GM12878 (cell line): ENCODE measurements at regions not wholly inside any gene's neighbourhood (a gene's known extent, or its start where the extent isn't known, plus 50 kb on each side); places are given as distances from the start of the nearest gene placed in this dataset.

Experiments
- ATF2 ChIP-seq: IDR thresholded peaks from 2 replicates; pipeline ENCODE4 v1.6.1; 2012; ENCODE audit warnings: low read length, inconsistent platforms
- ATF3 ChIP-seq: IDR thresholded peaks from 2 replicates; pipeline ENCODE4 v1.6.1; 2011; ENCODE audit warnings: low read depth, mild to moderate bottlenecking, low read length, moderate library complexity, borderline replicate concordance; ENCODE audit errors: extremely low read depth
- CBX3 ChIP-seq: fragments of 200-600 bp; sonication (generic); IDR thresholded peaks from 2 replicates; pipeline ENCODE4 v1.6.1; 2016; ENCODE audit warnings: low read depth, borderline replicate concordance
- CHD1 ChIP-seq: IDR thresholded peaks from 2 replicates; pipeline ENCODE4 v1.6.1; 2012; ENCODE audit warnings: low read depth, low read length, improper control_type of control experiment
- DPF2 ChIP-seq: fragments of 450-650 bp; IDR thresholded peaks from 2 replicates; pipeline ENCODE4 v1.6.1; 2017; ENCODE audit warnings: mild to moderate bottlenecking
- E4F1 ChIP-seq: fragments of 450-650 bp; IDR thresholded peaks from 2 replicates; pipeline ENCODE4 v1.6.1; 2018; ENCODE audit warnings: borderline replicate concordance, mild to moderate bottlenecking; ENCODE audit not compliant: partially characterized antibody
- EED ChIP-seq: sonication (generic); IDR thresholded peaks from 2 replicates; pipeline ENCODE4 v1.6.1; 2016; ENCODE audit warnings: antibody characterized with exemption, low read depth
- EGR1 ChIP-seq, 2 experiments: IDR thresholded peaks; 1 replicate in 1 of 2; 2 replicates in 1 of 2; pipeline ENCODE4 v1.6.1; 2011 to 2012; ENCODE audit warnings: low read depth in 2 of 2, low read length in 2 of 2, borderline replicate concordance in 1 of 2, mild to moderate bottlenecking in 1 of 2, moderate library complexity in 1 of 2
- EP300 ChIP-seq, 2 experiments: fragments of 150-350 bp in 1 of 2; IDR thresholded peaks; 2 replicates each; pipeline ENCODE4 v1.6.1; 2011 to 2012; ENCODE audit warnings: low read depth in 2 of 2, low read length in 2 of 2, borderline replicate concordance in 1 of 2, improper control_type of control experiment in 1 of 2, inconsistent platforms in 1 of 2; ENCODE audit not compliant: control insufficient read depth in 1 of 2
- ETV6 ChIP-seq, 2 experiments: fragments of 450-650 bp in 1 of 2; IDR thresholded peaks in 1 of 2; conservative IDR thresholded peaks in 1 of 2; 2 replicates each; pipeline ENCODE4 v1.6.1; 2014; ENCODE audit warnings: antibody characterized with exemption in 1 of 2, borderline replicate concordance in 1 of 2, low read depth in 1 of 2, mild to moderate bottlenecking in 1 of 2, moderate library complexity in 1 of 2
- EZH2 ChIP-seq: IDR thresholded peaks from 2 replicates; pipeline ENCODE4 v1.6.1; 2012; ENCODE audit warnings: low read depth, mild to moderate bottlenecking, control low read depth, inconsistent platforms, low read length, borderline replicate concordance; ENCODE audit not compliant: control insufficient read depth
- GATAD2B ChIP-seq: fragments of 450-650 bp; conservative IDR thresholded peaks from 2 replicates; pipeline ENCODE4 v1.6.1; 2017; ENCODE audit warnings: low read depth, mild to moderate bottlenecking, moderate library complexity
- HDGF ChIP-seq: fragments of 450-650 bp; IDR thresholded peaks from 2 replicates; pipeline ENCODE4 v1.6.1; 2016; ENCODE audit warnings: antibody characterized with exemption
- IKZF2 ChIP-seq, 2 experiments: fragments of 450-650 bp; IDR thresholded peaks; 2 replicates each; pipeline ENCODE4 v1.6.1; 2017; ENCODE audit warnings: mild to moderate bottlenecking in 2 of 2, moderate library complexity in 2 of 2
- MEF2A ChIP-seq: IDR thresholded peaks from 2 replicates; pipeline ENCODE4 v1.6.1; 2011; ENCODE audit warnings: low read depth, mild to moderate bottlenecking, low read length, moderate library complexity; ENCODE audit not compliant: insufficient read depth
- MTA2 ChIP-seq: fragments of 450-650 bp; IDR thresholded peaks from 2 replicates; pipeline ENCODE4 v1.6.1; 2016; ENCODE audit warnings: low read depth, mild to moderate bottlenecking, moderate library complexity
- NBN ChIP-seq: fragments of 450-650 bp; IDR thresholded peaks from 2 replicates; pipeline ENCODE4 v1.6.1; 2016
- NFIC ChIP-seq: IDR thresholded peaks from 2 replicates; pipeline ENCODE4 v1.6.1; 2012; ENCODE audit warnings: low read depth, mild to moderate bottlenecking, inconsistent platforms, low read length, moderate library complexity
- PAX5 ChIP-seq: IDR thresholded peaks from 2 replicates; pipeline ENCODE4 v1.6.1; 2011; ENCODE audit warnings: low read depth, low read length, borderline replicate concordance
- RUNX3 ChIP-seq: IDR thresholded peaks from 2 replicates; pipeline ENCODE4 v1.6.1; 2012; ENCODE audit warnings: low read length, inconsistent platforms
- SMC3 ChIP-seq: IDR thresholded peaks from 2 replicates; pipeline ENCODE4 v1.6.1; 2011; ENCODE audit warnings: low read length, improper control_type of control experiment, borderline replicate concordance
- SREBF2 ChIP-seq: IDR thresholded peaks from 2 replicates; pipeline ENCODE4 v1.6.1; 2012; ENCODE audit warnings: mild to moderate bottlenecking, low read length
- SUPT20H ChIP-seq: IDR thresholded peaks from 2 replicates; pipeline ENCODE4 v1.6.1; 2011; ENCODE audit warnings: low read depth, mild to moderate bottlenecking, low read length, moderate library complexity, borderline replicate concordance; ENCODE audit not compliant: control insufficient read depth
- TCF3 ChIP-seq: IDR thresholded peaks from 2 replicates; pipeline ENCODE4 v1.6.1; 2012; ENCODE audit warnings: low read depth, mild to moderate bottlenecking, low read length, borderline replicate concordance; ENCODE audit not compliant: insufficient read depth
- TCF7 ChIP-seq: IDR thresholded peaks from 2 replicates; pipeline ENCODE4 v1.6.1; 2014; ENCODE audit warnings: antibody characterized with exemption, borderline replicate concordance
- ZNF207 ChIP-seq: fragments of 450-650 bp; IDR thresholded peaks from 2 replicates; pipeline ENCODE4 v1.6.1; 2014; ENCODE audit warnings: antibody characterized with exemption, mild to moderate bottlenecking, borderline replicate concordance
- ZNF622 ChIP-seq: fragments of 450-650 bp; IDR thresholded peaks from 2 replicates; pipeline ENCODE4 v1.6.1; 2017; ENCODE audit warnings: mild to moderate bottlenecking, inconsistent platforms

- TF ChIP-seq SUPT20H = no peak
- TF ChIP-seq ATF3 = no peak
- TF ChIP-seq IKZF2 (IDR thresholded peaks at IDR 0.05) = peak; percentile 84 to 89
- TF ChIP-seq DPF2 = peak; percentile 73
- peak; percentile 47; the same call in 1 of the 2 replicates for TF ChIP-seq TCF7
- TF ChIP-seq EED = peak; percentile 86
- no peak for TF ChIP-seq ZNF622
- TF ChIP-seq MTA2 = peak; percentile 82
- TF ChIP-seq GATAD2B = no peak
- TF ChIP-seq CBX3 = no peak
- TF ChIP-seq SMC3 = no peak
- peak in 1 of 2 experiments; percentile 96; a peak in 2 of 4 replicates for TF ChIP-seq ETV6 (conservative IDR thresholded peaks at IDR 0.05 in 1 of 2, IDR thresholded peaks at IDR 0.05 in 1 of 2; ENCODE audit: borderline replicate concordance in 1 of 2, low read depth in 1 of 2)
- no peak for TF ChIP-seq CHD1
- no peak for TF ChIP-seq E4F1
- TF ChIP-seq TCF3 = 0 out of 2 replicates have a peak, but pooled peaks have one; percentile 8
- no peak for TF ChIP-seq ZNF207
- TF ChIP-seq ATF2 = peak; percentile 52; the same call in 1 of the 2 replicates
- peak; percentile 99 for TF ChIP-seq RUNX3
- 0 out of 2 replicates have a peak, but pooled peaks have one; percentile 31 for TF ChIP-seq MEF2A
- TF ChIP-seq EZH2 = no peak
- TF ChIP-seq NFIC = peak; percentile 89
- TF ChIP-seq HDGF = no peak
- TF ChIP-seq SREBF2 = no peak
- TF ChIP-seq EP300 (IDR thresholded peaks at IDR 0.05; ENCODE audit: borderline replicate concordance in 1 of 2, control insufficient read depth in 1 of 2, low read depth in 2 of 2, low read length in 2 of 2) = peak in 1 of 2 experiments; percentile 77; a peak in 1 of 4 replicates
- TF ChIP-seq PAX5 = peak; percentile 73; the same call in 1 of the 2 replicates
- TF ChIP-seq EGR1 (IDR thresholded peaks at IDR 0.05; ENCODE audit: borderline replicate concordance in 1 of 2, low read depth in 2 of 2, low read length in 2 of 2) = peak in 1 of 2 experiments; percentile 15; a peak in 1 of 3 replicates
- TF ChIP-seq NBN = peak; percentile 55
Observed at GRCh38 chr15:38084289-38084688, 149.8 kb downstream of the TMCO5A start (continued).
